ENCODE measurements at regions not wholly inside any gene's neighbourhood (a gene's known extent, or its start where the extent isn't known, plus 50 kb on each side); places are given as distances from the start of the nearest gene placed in this dataset.

DNA sequence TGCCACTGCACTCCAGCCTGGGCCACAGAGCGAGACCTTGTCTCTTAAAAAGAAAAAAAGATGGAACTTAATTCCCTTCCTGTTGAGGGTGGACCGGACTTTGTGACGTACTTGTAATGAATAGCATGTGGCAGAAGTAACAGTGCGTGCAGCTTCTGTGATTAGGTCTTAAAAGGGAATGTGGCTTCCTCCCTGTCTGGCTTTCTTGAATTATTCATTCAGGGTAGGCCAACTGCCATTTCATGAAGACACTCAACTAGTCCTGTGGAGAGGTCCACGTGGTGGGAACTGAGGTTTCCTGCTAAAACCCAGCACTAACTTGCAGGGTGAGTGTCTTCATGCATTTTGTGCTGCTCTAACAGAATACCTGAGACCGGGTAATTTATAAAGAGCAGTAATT lies 98.9 kb upstream of the PIAS1 start:
- TF ChIP-seq, protein P1, sequence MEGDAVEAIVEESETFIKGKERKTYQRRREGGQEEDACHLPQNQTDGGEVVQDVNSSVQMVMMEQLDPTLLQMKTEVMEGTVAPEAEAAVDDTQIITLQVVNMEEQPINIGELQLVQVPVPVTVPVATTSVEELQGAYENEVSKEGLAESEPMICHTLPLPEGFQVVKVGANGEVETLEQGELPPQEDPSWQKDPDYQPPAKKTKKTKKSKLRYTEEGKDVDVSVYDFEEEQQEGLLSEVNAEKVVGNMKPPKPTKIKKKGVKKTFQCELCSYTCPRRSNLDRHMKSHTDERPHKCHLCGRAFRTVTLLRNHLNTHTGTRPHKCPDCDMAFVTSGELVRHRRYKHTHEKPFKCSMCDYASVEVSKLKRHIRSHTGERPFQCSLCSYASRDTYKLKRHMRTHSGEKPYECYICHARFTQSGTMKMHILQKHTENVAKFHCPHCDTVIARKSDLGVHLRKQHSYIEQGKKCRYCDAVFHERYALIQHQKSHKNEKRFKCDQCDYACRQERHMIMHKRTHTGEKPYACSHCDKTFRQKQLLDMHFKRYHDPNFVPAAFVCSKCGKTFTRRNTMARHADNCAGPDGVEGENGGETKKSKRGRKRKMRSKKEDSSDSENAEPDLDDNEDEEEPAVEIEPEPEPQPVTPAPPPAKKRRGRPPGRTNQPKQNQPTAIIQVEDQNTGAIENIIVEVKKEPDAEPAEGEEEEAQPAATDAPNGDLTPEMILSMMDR (conservative IDR thresholded peaks at IDR 0.05; ENCODE audit: low read length): no peak
- no peak for TF ChIP-seq EZH2phosphoT487 (IDR thresholded peaks at IDR 0.05; ENCODE audit: borderline replicate concordance)

Measured in Loucy (cell line).